CD4-positive, CD25-positive, alpha-beta regulatory T cell (primary cell): ENCODE measurements at regions not wholly inside any gene's neighbourhood (a gene's known extent, or its start where the extent isn't known, plus 50 kb on each side); places are given as distances from the start of the nearest gene placed in this dataset.
"Not testable (repeated sequence)": the region's sequence is repeated elsewhere in the genome, so short reads cannot be mapped to it uniquely, and the experiment has no call there.

Experiments
- ATAC-seq, 2 donors: fragments of 150-1000 bp; cut with Tn5 transposase; one replicate each; pipeline ENCODE4 v1.10.0; 2021; ENCODE audit warnings: low read depth in 2 of 2, moderate number of reproducible peaks in 2 of 2, moderate library complexity in 1 of 2
- DNase-seq, 3 donors: peaks; one replicate each; pipeline versions ENCODE4 v3.0.0 to v3.0.0-alpha.2; 2012 to 2022; ENCODE audit warnings: mixed read lengths in 1 of 3
- H3K27ac ChIP-seq: one replicate; pipeline ENCODE4 v1.7.0; 2013; ENCODE audit warnings: mild to moderate bottlenecking, low read length; ENCODE audit not compliant: insufficient read depth, poor library complexity, severe bottlenecking
- H3K27me3 ChIP-seq: one replicate; pipeline ENCODE4 v1.7.0; 2013; ENCODE audit warnings: low read length; ENCODE audit not compliant: control insufficient read depth, insufficient read depth
- H3K36me3 ChIP-seq: one replicate; pipeline ENCODE4 v1.7.0; 2013; ENCODE audit warnings: mild to moderate bottlenecking, low read length, moderate library complexity; ENCODE audit not compliant: control insufficient read depth, insufficient read depth
- H3K4me1 ChIP-seq: 2 replicates; pipeline ENCODE4 v1.7.0; 2013; ENCODE audit warnings: mild to moderate bottlenecking, low read length; ENCODE audit not compliant: insufficient read depth, control insufficient read depth, poor library complexity, severe bottlenecking
- H3K4me3 ChIP-seq: one replicate; pipeline ENCODE4 v1.7.0; 2013; ENCODE audit warnings: low read depth, mild to moderate bottlenecking, low read length, moderate library complexity
- H3K9me3 ChIP-seq, 2 experiments: 1 replicate in 1 of 2; 2 replicates in 1 of 2; pipeline ENCODE4 v1.7.0; 2013; ENCODE audit warnings: low read length in 2 of 2, mild to moderate bottlenecking in 1 of 2, moderate library complexity in 1 of 2; ENCODE audit not compliant: control insufficient read depth in 2 of 2
- H3K27ac Mint-ChIP-seq, 3 donors: one replicate each; pipeline ENCODE4 v1.8.0; 2020 to 2022; ENCODE audit warnings: mild to moderate bottlenecking in 3 of 3, mixed read lengths in 3 of 3, moderate library complexity in 2 of 3
- H3K27me3 Mint-ChIP-seq: one replicate; pipeline ENCODE4 v1.8.0; 2022; ENCODE audit warnings: mild to moderate bottlenecking, mixed read lengths
- H3K36me3 Mint-ChIP-seq: one replicate; pipeline ENCODE4 v1.8.0; 2020; ENCODE audit warnings: mixed read lengths
- H3K4me1 Mint-ChIP-seq, 4 donors: one replicate each; pipeline ENCODE4 v1.8.0; 2020 to 2022; ENCODE audit warnings: mixed read lengths in 4 of 4, mild to moderate bottlenecking in 1 of 4
- H3K4me3 Mint-ChIP-seq, 4 donors: one replicate each; pipeline ENCODE4 v1.8.0; 2020 to 2022; ENCODE audit warnings: mild to moderate bottlenecking in 4 of 4, mixed read lengths in 4 of 4, moderate library complexity in 3 of 4
- H3K9me3 Mint-ChIP-seq, 7 donors: one replicate each; pipeline ENCODE4 v1.8.0; 2020 to 2022; ENCODE audit warnings: mixed read lengths in 7 of 7, mild to moderate bottlenecking in 3 of 7, moderate library complexity in 2 of 7

- H3K27me3 Mint-ChIP-seq: no peaks in the 10 kb centered on the region
- Histone ChIP-seq H3K9me3 (no peaks in the 10 kb centered on the region), H3K27ac (no peak overlapping the region), H3K4me1 (no peaks in the 10 kb centered on the region), H3K4me3 (no peak overlapping the region), H3K27me3 (no peaks in the 10 kb centered on the region), H3K36me3 (no peaks in the 10 kb centered on the region)
- no peaks in the 10 kb centered on the region for H3K36me3 Mint-ChIP-seq
- no peak overlapping the region for H3K4me3 Mint-ChIP-seq
- H3K27ac Mint-ChIP-seq: no peak overlapping the region
- H3K4me1 Mint-ChIP-seq: no peaks in the 10 kb centered on the region
- peaks cover 0 to 6% (median 1%) of the 10 kb centered on the region in 7 donors for H3K9me3 Mint-ChIP-seq
- DNase-seq (no peak), ATAC-seq (no peak)
Observed at GRCh38 chr2:198604599-198604998, 800.2 kb downstream of the PLCL1 start.

GRCh38 chr2:198602986-198603385, 798.6 kb downstream of the PLCL1 start:
- H3K27ac Mint-ChIP-seq, H3K9me3 Mint-ChIP-seq, H3K9me3 ChIP-seq, H3K27me3 Mint-ChIP-seq, H3K4me3 ChIP-seq, ATAC-seq, H3K36me3 Mint-ChIP-seq, H3K4me1 ChIP-seq, DNase-seq, H3K27me3 ChIP-seq, H3K4me1 Mint-ChIP-seq, H3K4me3 Mint-ChIP-seq, H3K36me3 ChIP-seq, H3K27ac ChIP-seq: not testable (repeated sequence)

GRCh38 chr2:198597648-198598047, 793.3 kb downstream of the PLCL1 start:
- Mint-ChIP-seq H3K27ac (no peak overlapping the region), H3K36me3 (no peaks in the 10 kb centered on the region), H3K4me3 (no peak overlapping the region), H3K27me3 (no peaks in the 10 kb centered on the region), H3K4me1 (no peaks in the 10 kb centered on the region), H3K9me3 (peaks cover 0 to 3% (median 1%) of the 10 kb centered on the region in 7 donors)
- Histone ChIP-seq H3K36me3 (no peaks in the 10 kb centered on the region), H3K4me3 (no peak overlapping the region), H3K9me3 (no peaks in the 10 kb centered on the region), H3K27me3 (no peaks in the 10 kb centered on the region), H3K27ac (no peak overlapping the region), H3K4me1 (no peaks in the 10 kb centered on the region)
- DNase-seq (no peak), ATAC-seq (no peak)

GRCh38 chr2:198596985-198597384, 792.6 kb downstream of the PLCL1 start:
- peaks cover 0 to 2% (median under 1%) of the 10 kb centered on the region in 7 donors for H3K9me3 Mint-ChIP-seq
- Histone ChIP-seq H3K4me3 (no peak overlapping the region), H3K36me3 (no peaks in the 10 kb centered on the region), H3K27ac (no peak overlapping the region), H3K9me3 (no peaks in the 10 kb centered on the region), H3K4me1 (no peaks in the 10 kb centered on the region), H3K27me3 (no peaks in the 10 kb centered on the region)
- no peaks in the 10 kb centered on the region for H3K36me3 Mint-ChIP-seq
- H3K4me3 Mint-ChIP-seq: no peak overlapping the region
- H3K27ac Mint-ChIP-seq: no peak overlapping the region
- no peak for DNase-seq
- no peaks in the 10 kb centered on the region for H3K4me1 Mint-ChIP-seq
- no peak for ATAC-seq
- H3K27me3 Mint-ChIP-seq: no peaks in the 10 kb centered on the region

- ATAC-seq: no peak
- Mint-ChIP-seq H3K4me1 (no peaks in the 10 kb centered on the region), H3K36me3 (no peaks in the 10 kb centered on the region), H3K27me3 (no peaks in the 10 kb centered on the region), H3K9me3 (peaks cover 0 to 2% (median 0%) of the 10 kb centered on the region in 7 donors), H3K4me3 (no peak overlapping the region), H3K27ac (no peak overlapping the region)
- Histone ChIP-seq H3K4me3 (no peak overlapping the region), H3K27me3 (no peaks in the 10 kb centered on the region), H3K27ac (no peak overlapping the region), H3K4me1 (no peaks in the 10 kb centered on the region), H3K9me3 (no peaks in the 10 kb centered on the region), H3K36me3 (no peaks in the 10 kb centered on the region)
- DNase-seq: no peak
Observed at GRCh38 chr2:198595721-198596120, 791.3 kb downstream of the PLCL1 start.

DNA sequence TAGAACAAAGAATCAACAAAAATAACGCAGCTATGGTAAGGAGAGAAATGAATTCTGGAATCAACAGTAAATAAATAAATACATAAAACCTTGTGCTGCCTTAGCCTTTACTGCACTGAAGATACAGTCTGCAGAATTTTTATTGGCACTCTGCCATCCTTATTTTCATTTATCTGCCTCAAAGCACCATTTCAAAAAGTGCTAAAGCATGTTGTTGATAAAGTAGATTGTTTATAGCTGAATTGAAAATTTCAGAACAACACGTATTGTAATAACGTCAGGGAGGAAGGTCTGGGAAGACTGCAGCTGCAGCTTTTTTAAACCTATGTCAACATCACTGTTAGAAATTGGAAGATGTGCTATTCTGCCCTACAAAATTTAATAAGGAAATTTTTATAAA, 787.2 kb downstream of the PLCL1 start:
- Mint-ChIP-seq H3K4me3 (no peak overlapping the region), H3K4me1 (no peaks in the 10 kb centered on the region), H3K27me3 (no peaks in the 10 kb centered on the region), H3K9me3 (peaks cover 0 to 2% (median 0%) of the 10 kb centered on the region in 7 donors), H3K27ac (no peak overlapping the region), H3K36me3 (no peaks in the 10 kb centered on the region)
- DNase-seq (no peak), ATAC-seq (no peak)
- Histone ChIP-seq H3K27ac (no peak overlapping the region), H3K9me3 (no peaks in the 10 kb centered on the region), H3K27me3 (no peaks in the 10 kb centered on the region), H3K36me3 (no peaks in the 10 kb centered on the region), H3K4me1 (no peaks in the 10 kb centered on the region), H3K4me3 (no peak overlapping the region)

DNA sequence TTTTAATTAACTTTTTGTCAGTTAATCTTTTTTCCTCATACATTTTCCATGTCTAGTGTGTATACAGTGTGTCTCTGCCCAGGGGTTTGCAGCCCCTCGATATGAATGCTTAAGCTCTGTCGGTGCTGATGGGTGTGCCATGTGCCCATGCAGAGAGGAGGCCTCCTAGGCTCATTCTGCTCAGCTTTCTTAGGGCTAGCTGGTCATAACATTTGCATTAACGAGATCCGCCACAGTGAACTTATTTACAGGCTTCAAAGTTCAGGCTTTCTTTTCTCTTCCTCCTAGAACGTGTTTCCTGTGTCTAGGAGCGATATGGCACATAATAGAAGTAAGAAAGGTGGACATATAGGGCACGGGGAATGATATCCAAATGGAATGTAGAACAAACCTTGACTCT, 783.3 kb downstream of the PLCL1 start:
- Mint-ChIP-seq H3K27ac (no peak overlapping the region), H3K9me3 (no peaks in the 10 kb centered on the region), H3K4me3 (no peak overlapping the region), H3K4me1 (no peaks in the 10 kb centered on the region), H3K36me3 (no peaks in the 10 kb centered on the region), H3K27me3 (no peaks in the 10 kb centered on the region)
- no peaks in the 10 kb centered on the region for H3K27me3 ChIP-seq
- H3K4me3 ChIP-seq: no peak overlapping the region
- no peak for ATAC-seq
- DNase-seq: no peak
- no peaks in the 10 kb centered on the region for H3K4me1 ChIP-seq
- no peaks in the 10 kb centered on the region for H3K36me3 ChIP-seq
- H3K27ac ChIP-seq: no peak overlapping the region
- no peaks in the 10 kb centered on the region for H3K9me3 ChIP-seq

GRCh38 chr2:198587240-198587639, 782.8 kb downstream of the PLCL1 start:
- DNase-seq: no peak
- no peaks in the 10 kb centered on the region for H3K4me1 ChIP-seq
- no peak for ATAC-seq
- H3K27me3 Mint-ChIP-seq: no peaks in the 10 kb centered on the region
- H3K27ac Mint-ChIP-seq: no peak overlapping the region
- H3K27me3 ChIP-seq: no peaks in the 10 kb centered on the region
- H3K27ac ChIP-seq: no peak overlapping the region
- no peaks in the 10 kb centered on the region for H3K36me3 Mint-ChIP-seq
- no peaks in the 10 kb centered on the region for H3K9me3 Mint-ChIP-seq
- no peak overlapping the region for H3K4me3 ChIP-seq
- no peaks in the 10 kb centered on the region for H3K4me1 Mint-ChIP-seq
- H3K4me3 Mint-ChIP-seq: no peak overlapping the region
- H3K9me3 ChIP-seq: no peaks in the 10 kb centered on the region
- no peaks in the 10 kb centered on the region for H3K36me3 ChIP-seq
